Mammary epithelial cell (primary cell): ENCODE measurements at regions not wholly inside any gene's neighbourhood (a gene's known extent, or its start where the extent isn't known, plus 50 kb on each side); places are given as distances from the start of the nearest gene placed in this dataset.

ENCODE experiments used
- CTCF ChIP-seq, 2 donors: IDR thresholded peaks in 1 of 2; conservative IDR thresholded peaks in 1 of 2; 2 replicates each; pipeline ENCODE4 v1.5.1; 2011 to 2012; ENCODE audit warnings: inconsistent platforms in 2 of 2, low read length in 2 of 2, mild to moderate bottlenecking in 2 of 2, control low read depth in 1 of 2, low read depth in 1 of 2; ENCODE audit not compliant: insufficient read depth in 1 of 2; ENCODE audit errors: extremely low read depth in 1 of 2
- EZH2 ChIP-seq: IDR thresholded peaks from 2 replicates; pipeline ENCODE4 v1.6.1; 2012; ENCODE audit warnings: low read length, inconsistent platforms, borderline replicate concordance

- no peak for TF ChIP-seq CTCF (conservative IDR thresholded peaks at IDR 0.05 in 1 of 2, IDR thresholded peaks at IDR 0.05 in 1 of 2; ENCODE audit: extremely low read depth in 1 of 2, insufficient read depth in 1 of 2, low read depth in 1 of 2, low read length in 2 of 2)
- TF ChIP-seq EZH2 = no peak
These were observed 294.3 kb upstream of the B3GALT2 start for GRCh38 chr1:193480755-193481154.
